Adrenal gland (tissue), 9 donors: ENCODE measurements at regions not wholly inside any gene's neighbourhood (a gene's known extent, or its start where the extent isn't known, plus 50 kb on each side); places are given as distances from the start of the nearest gene placed in this dataset.

Experiments
- DNase-seq, 7 donors: peaks; one replicate each; pipeline ENCODE4 v3.0.0-alpha.2; 2019 to 2020
- H3K27ac ChIP-seq, 5 donors: fragments of 200-600 bp; sonication (generic) in 4 of 5; 1 replicate in 3 of 5; 2 replicates in 2 of 5; pipeline versions ENCODE4 v1.5.1 to v1.8.0; 2016 to 2020; ENCODE audit warnings: mild to moderate bottlenecking in 1 of 5
- H3K27me3 ChIP-seq: fragments of 200-600 bp; 2 replicates; pipeline ENCODE4 v1.8.0; 2021
- H3K36me3 ChIP-seq, 2 donors: fragments of 200-600 bp; replicated peaks in 1 of 2; 1 replicate in 1 of 2; 2 replicates in 1 of 2; pipeline versions ENCODE4 v1.5.1 to v1.8.0; 2018 to 2022
- H3K4me1 ChIP-seq, 2 donors: fragments of 200-600 bp; replicated peaks in 1 of 2; 1 replicate in 1 of 2; 2 replicates in 1 of 2; pipeline versions ENCODE4 v1.5.1 to v1.8.0; 2018 to 2021
- H3K4me3 ChIP-seq, 4 donors: fragments of 200-600 bp; sonication (generic) in 3 of 4; one replicate each; pipeline ENCODE4 v1.5.1; 2016 to 2018
- H3K9me3 ChIP-seq, 3 donors: fragments of 200-600 bp; sonication (generic) in 1 of 3; replicated peaks in 1 of 3; 1 replicate in 2 of 3; 2 replicates in 1 of 3; pipeline versions ENCODE4 v1.5.1 to v1.8.0; 2016 to 2021
- POLR2A ChIP-seq, 2 donors: fragments of 450-650 bp; IDR thresholded peaks; one replicate each; pipeline ENCODE4 v1.6.1; 2017; ENCODE audit warnings: antibody characterized with exemption in 2 of 2, mild to moderate bottlenecking in 2 of 2, moderate library complexity in 1 of 2
- WGBS, 4 donors: extraction: QIAGEN DNeasy Blood & Tissue Kit in 2 of 4; methylation state at CpG; one replicate each; pipeline versions ENCODE4 v1.1.5 to v1.1.7; 2013 to 2017; 5-methylcytosine and 5-hydroxymethylcytosine counted together
- intact Hi-C, 2 donors: fragments of 100-400 bp; cut with DNase I; formaldehyde crosslinking; loops; one replicate each; pipeline versions ENCODE4 v1.14.1 to v1.15.0; 2022 to 2023
- TF ChIP-seq, protein P1 (sequence below), 6 experiments: fragments of 450-650 bp in 4 of 6; fragments of 200-600 bp in 2 of 6; sonication (generic) in 1 of 6; IDR thresholded peaks; 1 replicate in 5 of 6; 2 replicates in 1 of 6; pipeline versions ENCODE4 v1.5.1 to v1.8.0; 2016 to 2021; ENCODE audit warnings: antibody characterized with exemption in 6 of 6, mild to moderate bottlenecking in 2 of 6, moderate library complexity in 1 of 6
- donor health status: healthy with polysubstance abuse.
- donor health status: Bipolar disorder and iron deficiency.
- donor health status: DM: yes; HTN: yes; CAD: no.
- donor health status: DM: no; HTN: no; CAD: no.
- donor health status: DM: no; HTN: no; CAD: no.

DNA sequence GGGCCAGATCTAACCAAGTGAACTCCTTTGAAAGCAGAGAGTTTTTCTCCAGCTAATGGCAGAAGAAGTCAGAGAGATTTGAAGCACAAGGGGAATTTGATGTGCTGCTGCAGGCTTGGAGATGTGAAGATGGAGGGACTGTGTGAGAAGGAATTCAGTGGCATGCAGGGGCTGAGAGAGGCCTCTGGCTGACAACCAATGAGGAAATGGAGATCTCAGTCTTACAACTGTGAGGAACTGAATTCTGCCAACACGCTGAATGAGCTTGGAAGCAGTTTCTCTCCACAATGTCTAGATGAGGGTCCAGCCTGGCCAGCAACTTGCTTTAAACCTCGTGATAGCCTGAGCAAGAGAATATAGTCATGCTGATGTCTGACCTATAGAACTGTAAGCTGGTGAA, 224.1 kb upstream of the DPP10 start:
- WGBS, 4 donors: 60 to 75% (median 67%) methylated on average over 2 of the region's 2 CpGs
- H3K36me3 ChIP-seq: no peaks in the 10 kb centered on the region
- peaks cover 0 to 10% of the 10 kb centered on the region in 2 donors for H3K4me1 ChIP-seq
- TF ChIP-seq, protein P1, sequence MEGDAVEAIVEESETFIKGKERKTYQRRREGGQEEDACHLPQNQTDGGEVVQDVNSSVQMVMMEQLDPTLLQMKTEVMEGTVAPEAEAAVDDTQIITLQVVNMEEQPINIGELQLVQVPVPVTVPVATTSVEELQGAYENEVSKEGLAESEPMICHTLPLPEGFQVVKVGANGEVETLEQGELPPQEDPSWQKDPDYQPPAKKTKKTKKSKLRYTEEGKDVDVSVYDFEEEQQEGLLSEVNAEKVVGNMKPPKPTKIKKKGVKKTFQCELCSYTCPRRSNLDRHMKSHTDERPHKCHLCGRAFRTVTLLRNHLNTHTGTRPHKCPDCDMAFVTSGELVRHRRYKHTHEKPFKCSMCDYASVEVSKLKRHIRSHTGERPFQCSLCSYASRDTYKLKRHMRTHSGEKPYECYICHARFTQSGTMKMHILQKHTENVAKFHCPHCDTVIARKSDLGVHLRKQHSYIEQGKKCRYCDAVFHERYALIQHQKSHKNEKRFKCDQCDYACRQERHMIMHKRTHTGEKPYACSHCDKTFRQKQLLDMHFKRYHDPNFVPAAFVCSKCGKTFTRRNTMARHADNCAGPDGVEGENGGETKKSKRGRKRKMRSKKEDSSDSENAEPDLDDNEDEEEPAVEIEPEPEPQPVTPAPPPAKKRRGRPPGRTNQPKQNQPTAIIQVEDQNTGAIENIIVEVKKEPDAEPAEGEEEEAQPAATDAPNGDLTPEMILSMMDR (IDR thresholded peaks at IDR 0.05): no peak
- no peak overlapping the region for H3K4me3 ChIP-seq
- H3K27me3 ChIP-seq: no peaks in the 10 kb centered on the region
- H3K27ac ChIP-seq: no peak overlapping the region
- no peak for DNase-seq
- intact Hi-C loops: no loop called here
- H3K9me3 ChIP-seq: no peaks in the 10 kb centered on the region

DNA sequence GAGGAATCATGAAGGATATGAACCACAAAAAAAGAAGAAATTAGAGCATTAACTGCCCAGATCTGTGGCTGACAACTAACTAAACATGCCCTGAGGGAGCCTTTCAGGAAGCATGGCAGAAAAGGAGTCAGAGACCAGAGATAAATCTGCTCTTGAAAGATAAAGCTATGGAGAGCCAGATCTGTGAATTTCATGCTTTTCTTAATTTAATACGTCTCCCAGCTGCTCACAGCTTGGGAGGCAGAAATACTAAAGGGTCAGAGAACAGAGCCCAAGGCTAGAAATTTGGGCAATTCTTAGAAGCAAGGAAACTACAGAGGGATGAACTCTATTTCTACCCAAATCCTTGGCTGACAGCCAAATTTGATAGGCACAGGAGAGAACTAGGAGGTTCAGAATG, 223.0 kb upstream of the DPP10 start:
- 8 to 39% (median 15%) methylated on average over 1 of the region's 1 CpG for WGBS, 4 donors
- DNase-seq: no peak
- Histone ChIP-seq H3K36me3 (no peaks in the 10 kb centered on the region), H3K27me3 (no peaks in the 10 kb centered on the region), H3K27ac (no peak overlapping the region), H3K4me3 (no peak overlapping the region), H3K4me1 (peaks cover 0 to 7% of the 10 kb centered on the region in 2 donors), H3K9me3 (no peaks in the 10 kb centered on the region)
- no peak for TF ChIP-seq POLR2A (IDR thresholded peaks at IDR 0.05)
- intact Hi-C loops: no loop called here

DNA sequence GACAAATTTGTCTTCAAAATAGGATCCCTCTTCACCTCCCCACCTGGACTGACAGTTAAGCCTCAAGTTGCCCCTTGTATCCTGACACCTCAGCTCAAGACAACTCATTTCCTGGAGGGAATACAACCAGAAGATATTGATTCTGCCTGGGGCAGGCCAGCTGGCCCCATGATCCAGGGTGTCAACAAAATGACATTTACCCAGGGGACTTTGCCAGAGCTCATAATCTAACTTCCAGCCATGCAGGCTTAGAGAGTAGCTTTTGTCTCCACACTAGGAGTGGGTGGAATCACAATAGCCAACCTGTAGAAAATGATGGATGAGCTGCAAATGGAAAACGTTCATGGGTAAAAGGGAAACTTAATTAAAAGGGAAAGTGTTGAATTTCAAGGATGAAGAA, 220.1 kb upstream of the DPP10 start:
- peaks cover 0 to 7% of the 10 kb centered on the region in 2 donors for H3K4me1 ChIP-seq
- H3K27ac ChIP-seq: no peak overlapping the region
- H3K9me3 ChIP-seq: no peaks in the 10 kb centered on the region
- H3K36me3 ChIP-seq: no peaks in the 10 kb centered on the region
- no peaks in the 10 kb centered on the region for H3K27me3 ChIP-seq
- DNase-seq: no peak
- 3 to 12% (median 5%) methylated on average over 1 of the region's 1 CpG for WGBS, 4 donors
- TF ChIP-seq, protein P1 (IDR thresholded peaks at IDR 0.05): no peak
- no peak for TF ChIP-seq POLR2A (IDR thresholded peaks at IDR 0.05)
- H3K4me3 ChIP-seq: no peak overlapping the region
- intact Hi-C loops: no loop called here

DNA sequence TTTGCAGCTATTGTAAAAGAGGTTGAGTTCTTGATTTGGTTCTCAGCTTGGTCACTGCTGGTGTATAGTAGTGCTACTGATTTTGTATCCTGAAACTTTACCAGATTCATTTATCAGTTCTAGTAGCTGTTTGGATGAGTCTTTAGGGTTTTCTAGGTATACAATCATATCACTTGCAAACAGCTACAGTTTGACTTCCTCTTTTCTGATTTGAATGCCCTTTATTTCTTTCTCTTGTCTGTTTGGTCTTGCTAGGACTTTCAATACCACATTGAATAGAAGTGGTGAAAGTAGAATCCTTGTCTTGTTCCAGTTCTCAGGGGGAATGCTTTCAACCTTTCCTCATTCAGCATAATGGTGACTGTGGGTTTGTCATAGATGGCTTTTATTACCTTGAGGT, 210.5 kb upstream of the DPP10 start:
- intact Hi-C loops: no loop called here
- TF ChIP-seq, protein P1 (IDR thresholded peaks at IDR 0.05): no peak
- TF ChIP-seq POLR2A (IDR thresholded peaks at IDR 0.05): no peak
- Histone ChIP-seq H3K4me1 (no peaks in the 10 kb centered on the region), H3K27ac (no peak overlapping the region), H3K36me3 (no peaks in the 10 kb centered on the region), H3K9me3 (no peaks in the 10 kb centered on the region), H3K4me3 (no peak overlapping the region), H3K27me3 (no peaks in the 10 kb centered on the region)
- no peak for DNase-seq

DNA sequence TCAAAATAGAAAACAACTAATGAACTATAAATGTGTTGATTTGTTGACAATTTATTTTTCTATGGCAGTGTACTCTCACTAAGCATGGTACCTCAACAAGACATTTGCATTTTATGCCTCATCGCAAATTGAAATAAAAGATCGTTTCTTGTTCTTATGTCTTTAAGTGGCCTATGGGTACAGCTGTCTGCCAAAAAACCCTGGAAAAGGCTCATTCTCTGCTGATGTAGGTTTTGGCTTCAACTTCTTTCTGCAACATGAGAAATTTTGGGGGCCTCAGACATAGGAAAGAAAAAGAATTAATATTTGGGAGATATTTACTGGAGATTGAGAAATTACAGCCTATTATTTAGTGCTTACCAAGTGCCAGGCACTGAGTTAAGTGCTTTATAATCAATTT, 205.1 kb upstream of the DPP10 start:
- Histone ChIP-seq H3K9me3 (no peaks in the 10 kb centered on the region), H3K27ac (no peak overlapping the region), H3K36me3 (no peaks in the 10 kb centered on the region), H3K4me1 (no peaks in the 10 kb centered on the region), H3K27me3 (no peaks in the 10 kb centered on the region), H3K4me3 (no peak overlapping the region)
- intact Hi-C loops: no loop called here
- no peak for DNase-seq
- 84 to 95% (median 89%) methylated on average over 2 of the region's 2 CpGs for WGBS, 4 donors
- TF ChIP-seq, protein P1 (IDR thresholded peaks at IDR 0.05): no peak
- no peak for TF ChIP-seq POLR2A (IDR thresholded peaks at IDR 0.05)
